ENCODE measurements at regions not wholly inside any gene's neighbourhood (a gene's known extent, or its start where the extent isn't known, plus 50 kb on each side); places are given as distances from the start of the nearest gene placed in this dataset.

DNA sequence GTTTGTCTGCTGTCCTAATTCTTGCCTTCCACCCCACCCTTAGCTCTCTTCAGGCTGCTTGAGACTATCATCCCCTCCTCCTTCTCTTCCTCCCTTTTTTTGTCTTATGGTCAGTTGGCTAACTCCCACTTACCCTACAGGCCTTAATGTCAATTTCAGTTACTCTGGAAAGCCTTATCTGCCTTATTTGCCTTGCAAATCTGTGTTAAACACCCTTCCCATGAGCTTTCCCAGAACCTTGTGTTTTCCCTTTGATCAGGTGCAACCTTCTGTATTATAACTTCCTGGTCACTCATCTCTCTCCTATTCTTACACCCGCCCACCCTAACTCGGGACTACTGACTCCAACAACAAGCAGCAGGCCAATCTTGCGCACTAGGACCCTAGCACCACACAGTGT, 74.8 kb downstream of the COX18 start:
- H4K20me1 ChIP-seq (ENCODE audit: insufficient read depth, low read length), result no peaks in the 10 kb centered on the region
- 100% methylated on average over 1 of the region's 3 CpGs for WGBS (ENCODE audit: insufficient coverage)
- no peaks in the 10 kb centered on the region for H3K4me1 ChIP-seq (ENCODE audit: control insufficient read depth in 1 of 2, insufficient read depth in 2 of 2, low read length in 2 of 2)
- Mint-ChIP-seq H3K9me3 (peaks cover 0 to 4% (median 0%) of the 10 kb centered on the region in 7 donors), H3K4me3 (no peak overlapping the region), H3K4me1 (no peaks in the 10 kb centered on the region), H3K36me3 (no peaks in the 10 kb centered on the region), H3K27me3 (ENCODE audit: low read depth in 3 of 3) (peaks cover 0 to 5% (median 2%) of the 10 kb centered on the region in 3 donors), H3K27ac (no peak overlapping the region)
- H3K9me3 ChIP-seq (replicated peaks in 1 of 2; ENCODE audit: control insufficient read depth in 1 of 2, insufficient read depth in 1 of 2, low read length in 2 of 2), result no peaks in the 10 kb centered on the region
- no peak overlapping the region for H3K9ac ChIP-seq (ENCODE audit: insufficient read depth, low read length, poor library complexity, severe bottlenecking)
- TF ChIP-seq, protein P1, sequence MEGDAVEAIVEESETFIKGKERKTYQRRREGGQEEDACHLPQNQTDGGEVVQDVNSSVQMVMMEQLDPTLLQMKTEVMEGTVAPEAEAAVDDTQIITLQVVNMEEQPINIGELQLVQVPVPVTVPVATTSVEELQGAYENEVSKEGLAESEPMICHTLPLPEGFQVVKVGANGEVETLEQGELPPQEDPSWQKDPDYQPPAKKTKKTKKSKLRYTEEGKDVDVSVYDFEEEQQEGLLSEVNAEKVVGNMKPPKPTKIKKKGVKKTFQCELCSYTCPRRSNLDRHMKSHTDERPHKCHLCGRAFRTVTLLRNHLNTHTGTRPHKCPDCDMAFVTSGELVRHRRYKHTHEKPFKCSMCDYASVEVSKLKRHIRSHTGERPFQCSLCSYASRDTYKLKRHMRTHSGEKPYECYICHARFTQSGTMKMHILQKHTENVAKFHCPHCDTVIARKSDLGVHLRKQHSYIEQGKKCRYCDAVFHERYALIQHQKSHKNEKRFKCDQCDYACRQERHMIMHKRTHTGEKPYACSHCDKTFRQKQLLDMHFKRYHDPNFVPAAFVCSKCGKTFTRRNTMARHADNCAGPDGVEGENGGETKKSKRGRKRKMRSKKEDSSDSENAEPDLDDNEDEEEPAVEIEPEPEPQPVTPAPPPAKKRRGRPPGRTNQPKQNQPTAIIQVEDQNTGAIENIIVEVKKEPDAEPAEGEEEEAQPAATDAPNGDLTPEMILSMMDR (IDR thresholded peaks at IDR 0.05), result no peak
- no peak overlapping the region for H3K4me3 ChIP-seq (replicated peaks in 1 of 3; ENCODE audit: low read depth in 2 of 3, low read length in 3 of 3)
- no peak overlapping the region for H3K27ac ChIP-seq (ENCODE audit: low read depth in 1 of 2, low read length in 2 of 2)
- no peaks in the 10 kb centered on the region for H3K36me3 ChIP-seq (replicated peaks in 1 of 2; ENCODE audit: control insufficient read depth in 1 of 2, insufficient read depth in 2 of 2, low read length in 2 of 2)
- H2AFZ ChIP-seq (ENCODE audit: insufficient read depth, low read depth, low read length, poor library complexity, severe bottlenecking), result no peak overlapping the region
- no peaks in the 10 kb centered on the region for H3K27me3 ChIP-seq (ENCODE audit: control insufficient read depth in 2 of 2, insufficient read depth in 2 of 2, low read length in 2 of 2)
- H3K79me2 ChIP-seq (ENCODE audit: insufficient read depth, low read length), result no peaks in the 10 kb centered on the region
- no peak overlapping the region for H3K4me2 ChIP-seq (replicated peaks; ENCODE audit: extremely low read depth, low read length, poor library complexity, severe bottlenecking)
- no peak for DNase-seq
- intact Hi-C loops (cut with micrococcal nuclease), result no loop called here

DNA sequence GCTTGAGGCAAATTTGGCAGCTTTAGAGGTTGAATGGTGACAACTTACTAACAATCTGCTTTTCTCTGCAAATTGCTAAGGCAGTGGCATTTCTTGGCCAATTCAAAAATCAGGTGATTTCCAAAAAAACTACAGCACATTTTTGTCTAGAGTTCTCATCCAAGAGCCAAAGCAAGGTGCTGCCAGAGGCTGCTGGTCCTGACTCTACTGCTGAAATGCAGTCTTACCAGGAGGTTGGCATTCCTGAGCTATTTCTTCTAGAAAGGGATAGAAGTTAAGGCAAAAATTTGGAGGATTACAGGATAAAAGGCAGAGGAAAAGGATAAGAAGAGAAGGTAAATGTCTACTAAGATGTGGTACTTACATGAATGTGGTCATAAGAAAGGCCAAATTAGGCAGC, 75.6 kb downstream of the COX18 start:
- no peaks in the 10 kb centered on the region for H3K4me1 ChIP-seq (ENCODE audit: control insufficient read depth in 1 of 2, insufficient read depth in 2 of 2, low read length in 2 of 2)
- H3K4me1 Mint-ChIP-seq, result no peaks in the 10 kb centered on the region
- TF ChIP-seq, protein P1 (IDR thresholded peaks at IDR 0.05), result no peak
- H3K36me3 ChIP-seq (replicated peaks in 1 of 2; ENCODE audit: control insufficient read depth in 1 of 2, insufficient read depth in 2 of 2, low read length in 2 of 2), result no peaks in the 10 kb centered on the region
- H3K4me3 Mint-ChIP-seq, result no peak overlapping the region
- no peak overlapping the region for H3K27ac Mint-ChIP-seq
- no peaks in the 10 kb centered on the region for H3K9me3 ChIP-seq (replicated peaks in 1 of 2; ENCODE audit: control insufficient read depth in 1 of 2, insufficient read depth in 1 of 2, low read length in 2 of 2)
- no peaks in the 10 kb centered on the region for H4K20me1 ChIP-seq (ENCODE audit: insufficient read depth, low read length)
- H3K4me3 ChIP-seq (replicated peaks in 1 of 3; ENCODE audit: low read depth in 2 of 3, low read length in 3 of 3), result no peak overlapping the region
- H3K27me3 Mint-ChIP-seq (ENCODE audit: low read depth in 3 of 3), result peaks cover 0 to 5% (median 2%) of the 10 kb centered on the region in 3 donors
- H2AFZ ChIP-seq (ENCODE audit: insufficient read depth, low read depth, low read length, poor library complexity, severe bottlenecking), result no peak overlapping the region
- no peaks in the 10 kb centered on the region for H3K79me2 ChIP-seq (ENCODE audit: insufficient read depth, low read length)
- no peak for DNase-seq
- peaks cover 0 to 4% (median 0%) of the 10 kb centered on the region in 7 donors for H3K9me3 Mint-ChIP-seq
- H3K27me3 ChIP-seq (ENCODE audit: control insufficient read depth in 2 of 2, insufficient read depth in 2 of 2, low read length in 2 of 2), result no peaks in the 10 kb centered on the region
- H3K27ac ChIP-seq (ENCODE audit: low read depth in 1 of 2, low read length in 2 of 2), result no peak overlapping the region
- H3K9ac ChIP-seq (ENCODE audit: insufficient read depth, low read length, poor library complexity, severe bottlenecking), result no peak overlapping the region
- intact Hi-C loops (cut with micrococcal nuclease), result no loop called here
- H3K36me3 Mint-ChIP-seq, result no peaks in the 10 kb centered on the region
- H3K4me2 ChIP-seq (replicated peaks; ENCODE audit: extremely low read depth, low read length, poor library complexity, severe bottlenecking), result no peak overlapping the region
